Esophagus muscularis mucosa (tissue), 4 donors: ENCODE measurements at regions not wholly inside any gene's neighbourhood (a gene's known extent, or its start where the extent isn't known, plus 50 kb on each side); places are given as distances from the start of the nearest gene placed in this dataset.

Experiments
- DNase-seq: peaks from one replicate; pipeline ENCODE4 v3.0.0-alpha.2; 2017; ENCODE audit errors: extremely low spot score
- H3K27ac ChIP-seq, 4 donors: fragments of 200-600 bp; sonication (generic); replicated peaks in 1 of 4; 1 replicate in 3 of 4; 2 replicates in 1 of 4; pipeline ENCODE4 v1.5.1; 2016 to 2019; ENCODE audit warnings: mild to moderate bottlenecking in 1 of 4
- H3K27me3 ChIP-seq, 4 donors: fragments of 200-600 bp; sonication (generic); one replicate each; pipeline versions ENCODE4 v1.5.1 to v1.6.0; 2016 to 2019
- H3K36me3 ChIP-seq, 4 donors: fragments of 200-600 bp; sonication (generic); one replicate each; pipeline ENCODE4 v1.5.1; 2016 to 2019
- H3K4me1 ChIP-seq, 4 donors: fragments of 200-600 bp; sonication (generic); one replicate each; pipeline ENCODE4 v1.5.1; 2016 to 2019
- H3K4me3 ChIP-seq, 4 donors: fragments of 200-600 bp; sonication (generic); 1 replicate in 2 of 4; 2 replicates in 2 of 4; pipeline ENCODE4 v1.5.1; 2016 to 2019; ENCODE audit warnings: mild to moderate bottlenecking in 4 of 4, moderate library complexity in 1 of 4
- H3K9me3 ChIP-seq, 4 donors: fragments of 200-600 bp; sonication (generic); 1 replicate in 3 of 4; 2 replicates in 1 of 4; pipeline ENCODE4 v1.5.1; 2016 to 2019
- EP300 ChIP-seq: sonication (generic); formaldehyde crosslinking; IDR thresholded peaks from one replicate; pipeline ENCODE4 v1.6.1; 2017; ENCODE audit warnings: antibody characterized with exemption
- POLR2A ChIP-seq: fragments of 450-650 bp; IDR thresholded peaks from one replicate; pipeline ENCODE4 v1.6.1; 2017; ENCODE audit warnings: antibody characterized with exemption, moderate library complexity, mild to moderate bottlenecking, low read depth
- POLR2AphosphoS5 ChIP-seq, 2 donors: sonication (generic); formaldehyde crosslinking; IDR thresholded peaks; one replicate each; pipeline ENCODE4 v1.6.1; 2017; ENCODE audit warnings: antibody characterized with exemption in 2 of 2
- WGBS: methylation state at CpG from one replicate; pipeline ENCODE4 v1.1.5; 2018; 5-methylcytosine and 5-hydroxymethylcytosine counted together
- intact Hi-C: fragments of 100-400 bp; cut with DNase I; formaldehyde crosslinking; loops from one replicate; pipeline ENCODE4 v1.15.1; 2023
- TF ChIP-seq, protein P1 (sequence below), 3 experiments: fragments of 200-600 bp in 2 of 3; fragments of 450-650 bp in 1 of 3; sonication (generic) in 2 of 3; IDR thresholded peaks; one replicate each; pipeline ENCODE4 v1.5.1; 2017 to 2019; ENCODE audit warnings: antibody characterized with exemption in 3 of 3, mild to moderate bottlenecking in 2 of 3, moderate library complexity in 1 of 3

DNA sequence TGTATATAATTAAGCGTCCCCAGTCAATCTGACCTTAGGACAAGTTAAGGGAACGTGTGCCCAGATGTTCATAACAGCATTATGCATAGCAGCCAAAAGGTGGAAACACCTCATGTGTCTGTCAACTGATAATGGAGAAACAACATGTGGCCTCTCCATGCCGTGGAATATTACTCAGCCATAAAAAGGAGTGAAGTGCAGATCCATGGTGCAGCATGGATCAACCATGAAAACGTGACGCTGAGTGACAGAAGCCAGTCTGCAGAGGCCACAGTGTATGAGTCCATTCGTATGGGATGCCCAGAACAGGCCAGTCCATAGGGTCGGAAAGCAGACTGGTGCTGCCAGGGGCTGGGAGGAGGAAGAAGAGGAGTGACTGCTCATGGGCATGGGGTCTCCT is 161.0 kb upstream of the CIBAR2 start:
- 99% methylated on average over 7 of the region's 7 CpGs for WGBS
- Histone ChIP-seq H3K9me3 (no peaks in the 10 kb centered on the region), H3K27ac (no peak overlapping the region), H3K4me1 (peaks cover 0 to 9% (median 0%) of the 10 kb centered on the region in 4 donors), H3K36me3 (no peaks in the 10 kb centered on the region), H3K4me3 (no peak overlapping the region), H3K27me3 (no peaks in the 10 kb centered on the region)
- intact Hi-C loops, result loop anchor here (10.0 kb wide), 1 partner anchor 442 kb away; no protein-coding TSS in a partner anchor
- TF ChIP-seq POLR2A, result no peak
- no peak for TF ChIP-seq POLR2AphosphoS5 (IDR thresholded peaks at IDR 0.05)
- TF ChIP-seq, protein P1, sequence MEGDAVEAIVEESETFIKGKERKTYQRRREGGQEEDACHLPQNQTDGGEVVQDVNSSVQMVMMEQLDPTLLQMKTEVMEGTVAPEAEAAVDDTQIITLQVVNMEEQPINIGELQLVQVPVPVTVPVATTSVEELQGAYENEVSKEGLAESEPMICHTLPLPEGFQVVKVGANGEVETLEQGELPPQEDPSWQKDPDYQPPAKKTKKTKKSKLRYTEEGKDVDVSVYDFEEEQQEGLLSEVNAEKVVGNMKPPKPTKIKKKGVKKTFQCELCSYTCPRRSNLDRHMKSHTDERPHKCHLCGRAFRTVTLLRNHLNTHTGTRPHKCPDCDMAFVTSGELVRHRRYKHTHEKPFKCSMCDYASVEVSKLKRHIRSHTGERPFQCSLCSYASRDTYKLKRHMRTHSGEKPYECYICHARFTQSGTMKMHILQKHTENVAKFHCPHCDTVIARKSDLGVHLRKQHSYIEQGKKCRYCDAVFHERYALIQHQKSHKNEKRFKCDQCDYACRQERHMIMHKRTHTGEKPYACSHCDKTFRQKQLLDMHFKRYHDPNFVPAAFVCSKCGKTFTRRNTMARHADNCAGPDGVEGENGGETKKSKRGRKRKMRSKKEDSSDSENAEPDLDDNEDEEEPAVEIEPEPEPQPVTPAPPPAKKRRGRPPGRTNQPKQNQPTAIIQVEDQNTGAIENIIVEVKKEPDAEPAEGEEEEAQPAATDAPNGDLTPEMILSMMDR (IDR thresholded peaks at IDR 0.05), result no peak
- DNase-seq, result no peak

GRCh38 chr16:85274501-85274900 is 162.2 kb upstream of the CIBAR2 start:
- H3K27me3 ChIP-seq, result no peaks in the 10 kb centered on the region
- H3K4me1 ChIP-seq, result peaks cover 0 to 9% (median 0%) of the 10 kb centered on the region in 4 donors
- H3K27ac ChIP-seq, result no peak overlapping the region
- DNase-seq, result no peak
- intact Hi-C loops, result loop anchor here (10.0 kb wide), 1 partner anchor 440 kb away; no protein-coding TSS in a partner anchor
- no peaks in the 10 kb centered on the region for H3K36me3 ChIP-seq
- H3K9me3 ChIP-seq, result no peaks in the 10 kb centered on the region
- WGBS, result 82% methylated on average over 6 of the region's 7 CpGs
- H3K4me3 ChIP-seq, result no peak overlapping the region
- no peak for TF ChIP-seq EP300
- TF ChIP-seq, protein P1 (IDR thresholded peaks at IDR 0.05), result no peak
- TF ChIP-seq POLR2A, result no peak
- TF ChIP-seq POLR2AphosphoS5 (IDR thresholded peaks at IDR 0.05), result no peak

DNA sequence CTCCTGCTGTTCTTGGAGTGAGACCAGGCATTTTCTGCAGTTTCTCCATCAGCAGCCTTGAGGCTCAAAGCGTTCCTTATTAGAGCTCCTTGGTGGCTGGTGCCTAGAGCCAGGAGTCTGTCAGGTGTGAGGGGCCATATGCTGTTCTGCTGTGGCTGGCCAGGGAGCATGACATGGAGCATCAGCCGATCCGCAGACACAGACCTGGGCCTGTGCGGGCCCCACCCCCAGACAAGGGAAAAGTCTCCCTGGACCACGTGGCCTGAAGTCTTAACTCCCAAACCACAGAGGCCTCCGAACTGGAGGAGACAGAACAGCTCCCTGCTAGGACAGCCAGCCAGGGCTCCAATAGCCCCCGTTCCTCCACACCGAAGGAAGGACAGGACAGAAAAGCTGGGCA is 162.7 kb upstream of the CIBAR2 start:
- no peaks in the 10 kb centered on the region for H3K36me3 ChIP-seq
- TF ChIP-seq POLR2A (no peak), POLR2AphosphoS5 (IDR thresholded peaks at IDR 0.05) (no peak), EP300 (no peak)
- TF ChIP-seq, protein P1 (IDR thresholded peaks at IDR 0.05), result no peak
- H3K27ac ChIP-seq, result no peak overlapping the region
- 77% methylated on average over 5 of the region's 8 CpGs for whole genome bisulfite sequencing
- no peaks in the 10 kb centered on the region for H3K27me3 ChIP-seq
- no peak for DNase-seq
- no peak overlapping the region for H3K4me3 ChIP-seq
- intact Hi-C loops, result loop anchor here (10.0 kb wide), 1 partner anchor 440 kb away; no protein-coding TSS in a partner anchor
- no peaks in the 10 kb centered on the region for H3K9me3 ChIP-seq
- peaks cover 0 to 9% (median under 1%) of the 10 kb centered on the region in 4 donors for H3K4me1 ChIP-seq

- Histone ChIP-seq H3K36me3 (no peaks in the 10 kb centered on the region), H3K9me3 (no peaks in the 10 kb centered on the region), H3K27me3 (no peaks in the 10 kb centered on the region), H3K4me3 (no peak overlapping the region), H3K4me1 (peaks cover 0 to 9% (median 1%) of the 10 kb centered on the region in 4 donors), H3K27ac (no peak overlapping the region)
- DNase-seq, result no peak
- TF ChIP-seq EP300 (no peak), POLR2A (no peak), POLR2AphosphoS5 (IDR thresholded peaks at IDR 0.05) (no peak)
- TF ChIP-seq, protein P1 (IDR thresholded peaks at IDR 0.05), result peak; percentile 65 to 89 (median 75)
- intact Hi-C loops, result loop anchor here (10.0 kb wide), 1 partner anchor 439 kb away; no protein-coding TSS in a partner anchor
- 32% methylated on average over 16 of the region's 16 CpGs for WGBS
These were observed 163.4 kb upstream of the CIBAR2 start for GRCh38 chr16:85275533-85276249.
